ENCODE measurements at regions not wholly inside any gene's neighbourhood (a gene's known extent, or its start where the extent isn't known, plus 50 kb on each side); places are given as distances from the start of the nearest gene placed in this dataset.
"Not testable (repeated sequence)": the region's sequence is repeated elsewhere in the genome, so short reads cannot be mapped to it uniquely, and the experiment has no call there.

DNA sequence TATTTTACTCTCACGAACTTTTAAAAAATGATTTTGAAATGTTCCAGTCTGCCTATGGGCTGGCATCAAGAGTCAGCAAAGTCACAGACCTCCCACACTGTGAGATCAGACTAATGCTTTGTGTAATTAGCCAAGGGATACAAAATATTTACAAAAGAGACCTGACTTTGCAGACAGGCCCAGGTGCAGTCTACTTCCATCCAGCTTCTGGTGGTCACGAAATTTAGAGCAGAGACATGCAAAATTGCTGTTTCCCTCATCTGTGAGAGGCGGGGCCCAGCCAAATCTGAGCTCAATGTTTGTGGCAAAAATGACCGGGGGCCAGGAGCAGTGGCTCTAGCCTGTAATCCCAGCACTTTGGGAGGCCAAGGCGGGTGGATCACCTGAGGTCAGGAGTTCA lies 82.5 kb upstream of the PITRM1 start:
- no peak for DNase-seq (ENCODE audit: low read depth)
- TF ChIP-seq, protein P1, sequence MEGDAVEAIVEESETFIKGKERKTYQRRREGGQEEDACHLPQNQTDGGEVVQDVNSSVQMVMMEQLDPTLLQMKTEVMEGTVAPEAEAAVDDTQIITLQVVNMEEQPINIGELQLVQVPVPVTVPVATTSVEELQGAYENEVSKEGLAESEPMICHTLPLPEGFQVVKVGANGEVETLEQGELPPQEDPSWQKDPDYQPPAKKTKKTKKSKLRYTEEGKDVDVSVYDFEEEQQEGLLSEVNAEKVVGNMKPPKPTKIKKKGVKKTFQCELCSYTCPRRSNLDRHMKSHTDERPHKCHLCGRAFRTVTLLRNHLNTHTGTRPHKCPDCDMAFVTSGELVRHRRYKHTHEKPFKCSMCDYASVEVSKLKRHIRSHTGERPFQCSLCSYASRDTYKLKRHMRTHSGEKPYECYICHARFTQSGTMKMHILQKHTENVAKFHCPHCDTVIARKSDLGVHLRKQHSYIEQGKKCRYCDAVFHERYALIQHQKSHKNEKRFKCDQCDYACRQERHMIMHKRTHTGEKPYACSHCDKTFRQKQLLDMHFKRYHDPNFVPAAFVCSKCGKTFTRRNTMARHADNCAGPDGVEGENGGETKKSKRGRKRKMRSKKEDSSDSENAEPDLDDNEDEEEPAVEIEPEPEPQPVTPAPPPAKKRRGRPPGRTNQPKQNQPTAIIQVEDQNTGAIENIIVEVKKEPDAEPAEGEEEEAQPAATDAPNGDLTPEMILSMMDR (IDR thresholded peaks at IDR 0.05; ENCODE audit: low read depth, low read length), result no peak
- TF ChIP-seq MYC (IDR thresholded peaks at IDR 0.05; ENCODE audit: low read depth, low read length), result no peak
- TF ChIP-seq POLR2A (IDR thresholded peaks at IDR 0.05; ENCODE audit: extremely low read depth, insufficient read length), result no peak
- TF ChIP-seq MAX (IDR thresholded peaks at IDR 0.05; ENCODE audit: low read depth, low read length), result no peak

DNA sequence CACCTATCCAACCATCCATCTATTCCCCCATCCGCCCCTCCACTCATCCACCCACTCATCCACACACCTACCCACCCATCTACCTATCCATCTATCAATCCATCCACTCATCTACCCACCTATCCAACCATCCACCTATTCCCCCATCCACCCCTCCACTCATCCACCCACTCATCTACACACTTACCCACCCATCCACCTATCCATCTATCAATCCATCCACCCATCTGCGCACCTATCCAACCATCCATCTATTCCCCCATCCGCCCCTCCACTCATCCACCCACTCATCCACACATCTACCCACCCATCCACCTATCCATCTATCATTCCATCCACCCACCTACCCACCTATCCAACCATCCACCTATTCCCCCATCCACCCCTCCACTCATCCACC lies 81.4 kb upstream of the PITRM1 start:
- not testable (repeated sequence) for H3K4me3 ChIP-seq (ENCODE audit: low read depth, low read length); DNase-seq (ENCODE audit: low read depth)

More for the DNA sequence above, 82.5 kb upstream of the PITRM1 start:
- H3K4me3 ChIP-seq (ENCODE audit: low read depth, low read length), result no peak overlapping the region

DNA sequence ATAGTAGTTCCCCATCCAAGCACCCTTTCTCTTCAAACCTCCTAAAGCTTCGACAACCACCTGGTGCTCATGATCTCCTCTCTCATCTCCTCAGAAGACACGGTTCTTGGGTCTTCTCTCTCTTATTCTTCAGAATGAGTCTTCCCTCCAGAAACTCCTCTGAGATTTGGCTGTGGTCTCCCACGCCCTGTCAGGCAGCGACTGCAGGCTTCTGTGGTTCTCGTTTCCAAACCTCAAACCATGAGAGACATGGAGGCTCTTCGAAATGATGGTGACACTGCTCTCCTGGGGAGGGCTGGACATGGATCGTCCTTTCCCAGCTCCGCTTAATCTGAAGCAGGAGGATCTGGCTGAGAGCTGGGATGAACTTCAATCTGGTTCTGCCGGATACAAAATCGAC lies 78.6 kb upstream of the PITRM1 start:
- peak; percentile 25 for DNase-seq (ENCODE audit: low read depth)

DNA sequence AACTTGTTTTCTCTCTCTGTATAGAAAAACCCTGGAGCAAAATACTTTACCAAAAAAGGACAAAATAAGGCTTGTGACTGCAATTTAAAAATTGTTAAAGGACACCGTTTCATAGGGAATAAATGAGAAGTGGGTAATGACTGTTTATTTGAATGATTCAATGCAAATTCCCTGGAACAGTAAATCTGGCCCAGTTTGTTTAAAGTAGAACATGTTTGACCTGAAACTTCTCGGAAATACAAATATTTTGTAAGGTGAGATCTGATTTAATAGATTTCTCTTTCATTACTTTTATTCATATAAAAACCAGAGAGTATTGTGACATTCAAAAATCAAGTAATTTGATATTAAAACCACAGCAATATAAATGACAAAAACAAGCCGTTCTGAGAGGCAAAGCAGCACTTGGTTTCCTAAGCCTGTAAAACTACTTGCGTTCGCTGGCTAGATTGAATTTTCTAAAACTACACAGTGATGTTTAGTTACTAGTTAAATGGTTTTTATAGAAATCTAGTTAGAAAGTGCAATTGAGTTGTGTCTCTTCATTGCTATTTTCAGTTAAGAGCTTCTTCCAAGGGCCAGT lies 76.8 kb upstream of the PITRM1 start:
- no peak overlapping the region for H3K4me3 ChIP-seq (ENCODE audit: low read depth, low read length)
- TF ChIP-seq POLR2A (IDR thresholded peaks at IDR 0.05; ENCODE audit: extremely low read depth, insufficient read length) (no peak), MAX (IDR thresholded peaks at IDR 0.05; ENCODE audit: low read depth, low read length) (no peak), MYC (IDR thresholded peaks at IDR 0.05; ENCODE audit: low read depth, low read length) (no peak)
- TF ChIP-seq, protein P1 (IDR thresholded peaks at IDR 0.05; ENCODE audit: low read depth, low read length), result no peak
- DNase-seq (ENCODE audit: low read depth), result no peak

More for the DNA sequence above, 78.6 kb upstream of the PITRM1 start:
- H3K4me3 ChIP-seq (ENCODE audit: low read depth, low read length), result no peak overlapping the region
- TF ChIP-seq MAX (IDR thresholded peaks at IDR 0.05; ENCODE audit: low read depth, low read length), result no peak
- TF ChIP-seq POLR2A (IDR thresholded peaks at IDR 0.05; ENCODE audit: extremely low read depth, insufficient read length), result no peak
- no peak for TF ChIP-seq MYC (IDR thresholded peaks at IDR 0.05; ENCODE audit: low read depth, low read length)
- TF ChIP-seq, protein P1 (IDR thresholded peaks at IDR 0.05; ENCODE audit: low read depth, low read length), result no peak

GRCh38 chr10:3248526-3249306 lies 76.1 kb upstream of the PITRM1 start:
- H3K4me3 ChIP-seq (ENCODE audit: low read depth, low read length), result no peak overlapping the region
- no peak for DNase-seq (ENCODE audit: low read depth)
- TF ChIP-seq POLR2A (IDR thresholded peaks at IDR 0.05; ENCODE audit: extremely low read depth, insufficient read length) (no peak), MYC (IDR thresholded peaks at IDR 0.05; ENCODE audit: low read depth, low read length) (no peak), MAX (IDR thresholded peaks at IDR 0.05; ENCODE audit: low read depth, low read length) (no peak)
- TF ChIP-seq, protein P1 (IDR thresholded peaks at IDR 0.05; ENCODE audit: low read depth, low read length), result no peak

GRCh38 chr10:3245395-3245794 lies 72.8 kb upstream of the PITRM1 start:
- no peak for DNase-seq (ENCODE audit: low read depth)
- no peak for TF ChIP-seq POLR2A (IDR thresholded peaks at IDR 0.05; ENCODE audit: extremely low read depth, insufficient read length)
- no peak for TF ChIP-seq MYC (IDR thresholded peaks at IDR 0.05; ENCODE audit: low read depth, low read length)
- no peak overlapping the region for H3K4me3 ChIP-seq (ENCODE audit: low read depth, low read length)
